ENCODE measurements at regions not wholly inside any gene's neighbourhood (a gene's known extent, or its start where the extent isn't known, plus 50 kb on each side); places are given as distances from the start of the nearest gene placed in this dataset.
"Not testable (repeated sequence)": the region's sequence is repeated elsewhere in the genome, so short reads cannot be mapped to it uniquely, and the experiment has no call there.

GRCh38 chr5:169531631-169532030, 51.9 kb upstream of the SPDL1 start:
- DNase-seq, result no peak

DNA sequence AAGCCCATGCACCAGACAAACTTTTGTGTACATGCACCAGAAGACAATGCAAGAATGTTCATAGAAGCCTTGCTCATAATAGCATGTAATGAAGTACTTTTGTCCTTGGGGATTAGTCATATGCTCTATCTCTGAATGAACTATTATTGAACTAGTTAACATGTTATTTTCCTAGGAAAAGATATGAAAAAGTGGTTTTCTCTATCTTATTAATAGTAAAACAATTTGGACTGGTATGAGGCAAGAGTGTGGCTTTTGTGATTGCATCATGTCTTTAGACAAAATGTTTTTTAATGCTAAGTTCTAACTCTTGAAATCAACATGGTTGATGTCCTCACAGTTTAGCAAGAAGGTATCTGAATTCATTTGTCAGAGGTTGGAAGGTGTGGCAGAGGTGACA, 55.7 kb upstream of the SPDL1 start:
- DNase-seq, result peak; percentile 14

DNA sequence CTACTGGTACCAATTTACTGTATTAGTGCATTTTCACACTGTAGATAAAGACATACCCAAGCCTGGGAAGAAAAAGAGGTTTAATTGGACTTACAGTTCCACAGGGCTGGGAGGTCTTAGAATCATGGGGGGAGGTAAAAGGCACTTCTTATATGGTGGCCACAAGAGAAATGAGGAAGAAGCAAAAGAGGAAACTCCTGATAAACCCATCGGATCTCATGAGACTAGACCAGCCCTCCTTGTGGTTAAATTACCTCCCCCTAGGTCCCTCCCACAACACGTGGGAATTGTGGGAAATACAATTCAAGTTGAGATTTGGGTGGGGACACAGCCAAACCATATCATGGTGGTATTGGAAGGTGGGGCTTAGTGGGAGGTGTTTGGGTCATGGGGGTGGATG, 56.5 kb upstream of the SPDL1 start:
- DNase-seq, result no peak

DNA sequence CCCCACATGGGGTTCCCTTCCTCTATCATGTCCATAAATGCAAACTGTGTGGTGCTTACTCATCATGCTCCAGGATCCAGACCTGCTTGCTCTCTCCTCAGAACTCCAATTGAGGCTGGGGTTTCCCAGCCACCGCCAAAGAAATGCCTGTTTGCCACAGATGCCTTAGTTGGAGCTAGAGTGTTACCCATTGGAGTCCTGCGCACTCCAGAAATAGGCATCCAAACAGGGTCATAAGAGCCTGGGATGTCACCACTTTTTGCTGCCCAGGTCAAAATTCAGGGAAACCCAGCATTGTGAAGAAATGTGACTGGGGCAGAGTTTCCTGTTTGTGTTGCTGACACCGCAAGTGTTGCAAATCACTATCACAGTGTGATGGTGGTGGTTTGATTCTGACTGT, 60.7 kb upstream of the SPDL1 start:
- no peak for DNase-seq

- DNase-seq, result no peak
Observed at GRCh38 chr5:169521366-169521983, 62.1 kb upstream of the SPDL1 start.

GRCh38 chr5:169519358-169519757, 64.2 kb upstream of the SPDL1 start:
- no peak for DNase-seq

- DNase-seq, result not testable (repeated sequence)
Observed at GRCh38 chr5:169518779-169519178, 64.8 kb upstream of the SPDL1 start.

DNA sequence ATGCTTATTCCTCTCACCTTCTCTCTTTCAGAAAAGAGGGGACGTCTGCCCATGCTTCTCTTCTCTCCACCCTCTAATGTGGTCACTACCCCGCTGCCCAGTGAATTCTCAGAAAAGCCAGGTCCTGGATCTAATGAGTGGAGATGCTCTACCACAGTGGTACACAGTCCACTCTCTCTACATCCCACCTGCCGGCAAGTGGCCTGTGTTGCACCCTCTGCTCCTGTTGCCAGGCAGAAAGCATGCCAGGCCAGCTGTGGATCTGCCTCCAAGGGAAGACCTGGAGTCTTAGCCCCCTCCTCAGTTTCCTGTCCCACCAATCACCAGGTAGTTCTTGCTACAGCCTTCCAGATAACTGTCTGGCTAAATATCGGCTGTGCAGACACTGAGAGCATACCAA, 71.2 kb upstream of the SPDL1 start:
- no peak for DNase-seq

GRCh38 chr5:169511708-169512107, 71.9 kb upstream of the SPDL1 start:
- no peak for DNase-seq

DNA sequence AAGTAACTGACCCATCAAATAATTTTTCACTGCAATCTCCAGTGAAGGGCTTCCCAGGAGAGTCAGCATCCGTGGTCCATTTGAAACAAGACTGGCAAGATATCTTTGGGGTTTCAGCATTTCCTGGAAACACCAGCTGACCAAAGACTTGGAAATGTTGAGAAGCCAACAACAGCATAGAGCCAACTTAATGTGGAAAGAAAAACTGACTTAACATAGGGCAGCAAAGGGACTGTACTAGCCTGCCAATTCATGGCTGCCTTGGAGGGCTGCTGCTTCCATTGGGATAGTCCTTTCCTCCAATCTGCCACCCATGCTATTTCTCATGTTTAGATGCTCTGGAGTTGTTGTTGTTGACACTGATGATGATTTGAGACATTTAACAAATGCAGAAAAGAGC, 76.5 kb upstream of the SPDL1 start:
- no peak for DNase-seq

DNA sequence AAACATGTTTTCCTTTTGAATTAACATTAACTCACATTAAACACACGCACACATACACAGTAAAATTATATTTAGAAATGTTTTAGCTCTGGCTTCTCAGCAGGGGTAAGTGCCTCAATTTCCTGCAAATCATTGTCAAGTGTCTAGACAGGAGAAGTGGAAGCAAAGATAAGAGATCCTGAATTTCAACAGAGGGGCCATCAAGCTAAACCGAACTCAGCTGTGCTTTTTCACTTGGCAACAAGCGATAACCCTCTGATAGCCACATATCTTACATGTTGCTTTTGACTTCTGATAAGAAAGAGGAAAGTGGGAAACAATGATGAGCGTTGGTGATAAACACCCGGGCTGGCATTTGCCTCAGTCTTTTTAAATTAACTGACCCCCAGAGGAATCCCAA, 79.7 kb upstream of the SPDL1 start:
- DNase-seq, result no peak

- DNase-seq, result no peak
Observed at GRCh38 chr5:169499990-169500505, 83.5 kb upstream of the SPDL1 start.

- DNase-seq, result no peak
Observed at GRCh38 chr5:169496878-169497277, 86.7 kb upstream of the SPDL1 start.

DNA sequence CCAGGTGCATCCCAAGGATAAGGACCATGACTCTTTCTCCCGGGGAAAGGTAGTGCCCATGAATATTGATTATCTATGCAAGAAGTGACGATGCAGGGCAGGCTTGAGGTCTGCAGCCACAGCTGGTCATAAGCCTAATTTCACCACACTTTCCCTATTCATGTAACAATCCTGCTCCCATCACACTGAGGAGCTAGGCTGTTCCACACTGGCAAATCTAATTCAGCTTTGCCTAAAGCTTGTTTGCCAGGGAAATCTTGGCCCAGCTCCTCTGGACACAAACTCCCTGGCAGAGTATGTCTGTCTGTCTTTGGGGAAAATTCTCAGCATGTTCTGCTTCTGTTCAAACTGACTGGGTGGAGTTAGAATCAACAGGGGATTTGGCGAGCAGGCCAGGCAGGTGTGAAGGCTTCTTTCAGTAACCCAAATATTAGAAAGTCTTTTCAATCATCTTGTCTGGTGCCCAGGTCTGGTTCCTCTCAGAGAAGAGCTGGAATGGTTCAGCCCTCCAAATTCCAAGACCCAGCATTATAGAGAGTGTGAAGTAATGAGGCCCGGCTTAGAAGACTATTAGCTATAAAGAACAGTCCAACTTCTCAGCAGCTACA, 88.5 kb upstream of the SPDL1 start:
- DNase-seq, result no peak

GRCh38 chr5:169494383-169494935, 89.1 kb upstream of the SPDL1 start:
- no peak for DNase-seq

- no peak for DNase-seq
Observed at GRCh38 chr5:169474226-169474625, 109.3 kb upstream of the SPDL1 start.

- no peak for DNase-seq
Observed at GRCh38 chr5:169472544-169472943, 111.0 kb upstream of the SPDL1 start.

DNA sequence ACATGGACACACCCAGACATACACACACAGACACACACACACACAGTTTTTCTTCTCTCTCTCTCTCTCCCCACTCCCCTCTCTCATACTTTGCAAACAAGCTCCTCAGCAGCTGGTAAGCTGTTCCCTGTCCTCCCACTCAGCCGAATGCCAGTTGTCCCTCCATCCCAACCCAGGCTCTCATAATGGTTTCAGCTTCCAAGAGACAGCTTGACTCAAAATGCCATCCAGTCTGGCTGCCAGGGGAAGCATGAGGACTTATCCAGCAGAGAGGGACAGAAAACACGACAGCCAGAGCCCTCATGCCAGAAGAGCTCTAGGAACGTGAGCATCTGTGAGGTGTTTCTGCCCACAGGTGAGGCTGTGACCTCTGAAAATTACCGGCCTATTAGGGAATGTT, 112.6 kb upstream of the SPDL1 start:
- DNase-seq, result no peak

DNA sequence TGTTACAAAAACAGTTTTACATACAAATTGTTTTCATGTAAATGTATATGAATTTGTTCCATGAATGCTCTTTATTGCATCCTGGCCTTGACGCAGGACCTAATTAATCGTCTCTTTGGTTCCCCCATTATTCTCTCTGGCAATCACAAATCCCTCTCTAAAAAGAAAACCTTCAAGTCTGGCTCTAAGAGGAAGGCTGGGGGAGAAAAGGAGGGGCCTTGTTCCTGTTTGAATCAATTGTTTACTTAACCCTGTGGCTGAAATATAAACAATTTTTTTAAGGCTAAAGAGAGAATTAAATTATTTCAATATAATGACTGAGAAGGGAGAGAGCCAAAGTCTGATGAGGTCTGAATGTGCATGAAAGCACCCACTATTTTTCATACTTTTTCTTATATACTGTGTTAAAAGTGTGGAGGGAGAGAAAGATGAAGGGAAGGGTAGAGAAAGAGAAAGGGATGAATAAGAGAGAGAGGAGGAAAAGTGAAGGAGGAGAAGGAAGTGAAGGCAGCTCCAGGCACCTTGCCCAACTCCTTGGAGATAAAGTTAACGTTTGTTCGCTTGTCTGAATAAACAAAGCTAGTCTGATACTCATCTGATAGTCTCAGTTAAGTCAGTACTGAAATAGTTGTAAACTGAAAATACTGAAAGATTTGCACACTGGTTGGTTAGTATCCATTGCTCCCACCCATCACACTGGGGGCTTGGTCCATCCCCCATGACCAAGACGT, 116.4 kb upstream of the SPDL1 start:
- no peak for DNase-seq

- DNase-seq, result no peak
Observed at GRCh38 chr5:169460896-169461295, 122.7 kb upstream of the SPDL1 start.

GRCh38 chr5:169460123-169460522, 123.5 kb upstream of the SPDL1 start:
- DNase-seq, result no peak

GRCh38 chr5:169458221-169458620, 125.4 kb upstream of the SPDL1 start:
- no peak for DNase-seq

DNA sequence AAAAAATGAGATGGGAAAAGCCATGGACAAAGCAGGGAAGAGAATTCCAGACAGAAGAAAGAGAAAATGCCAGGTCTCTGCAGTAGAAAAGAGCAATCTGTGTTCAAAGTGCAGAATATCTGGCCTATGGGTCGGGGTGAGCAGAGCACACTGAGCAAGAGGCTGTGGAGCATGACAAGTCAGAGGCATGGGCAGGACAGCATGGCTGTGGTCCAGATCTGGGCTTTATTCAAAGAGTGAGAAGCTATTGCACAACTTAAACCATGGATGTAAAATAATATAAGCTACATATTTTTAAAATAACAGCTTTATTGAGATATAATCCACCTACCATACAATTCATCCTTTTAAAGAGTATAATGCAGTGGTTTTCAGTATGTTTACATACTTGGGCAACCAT, 133.1 kb upstream of the SPDL1 start:
- no peak for DNase-seq

- no peak for DNase-seq
Observed at GRCh38 chr5:169448826-169449225, 134.7 kb upstream of the SPDL1 start.

All from NCI-H226 (cell line).